HG03064 (cell line): ENCODE measurements at regions not wholly inside any gene's neighbourhood (a gene's known extent, or its start where the extent isn't known, plus 50 kb on each side); places are given as distances from the start of the nearest gene placed in this dataset.
"Not testable (repeated sequence)": the region's sequence is repeated elsewhere in the genome, so short reads cannot be mapped to it uniquely, and the experiment has no call there.

Experiments
- ATAC-seq: cut with Tn5 transposase; IDR thresholded peaks from one replicate; pipeline ENCODE4 v1.9.1; 2021; ENCODE audit warnings: low read depth; ENCODE audit not compliant: unreplicated experiment

DNA sequence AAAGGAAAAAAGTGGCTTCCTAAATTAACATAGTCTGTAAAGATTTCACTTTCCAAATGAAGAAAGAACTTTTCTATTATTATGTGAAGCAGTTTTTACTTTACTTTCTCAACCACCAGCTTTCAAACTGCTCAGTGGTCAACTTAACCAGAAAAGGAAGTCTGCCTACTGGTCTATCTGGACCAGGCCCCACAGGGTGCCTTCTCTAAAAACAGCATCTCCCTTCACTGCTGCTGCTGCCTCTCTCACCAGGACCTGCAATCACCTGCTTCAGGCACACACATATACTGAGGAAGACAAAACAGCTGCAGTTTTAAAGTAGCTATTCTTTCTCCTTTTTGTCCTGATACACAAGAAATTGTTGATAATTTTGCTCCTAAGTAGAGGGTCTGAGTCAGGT, 221.3 kb upstream of the DCC start:
- ATAC-seq: no peak

DNA sequence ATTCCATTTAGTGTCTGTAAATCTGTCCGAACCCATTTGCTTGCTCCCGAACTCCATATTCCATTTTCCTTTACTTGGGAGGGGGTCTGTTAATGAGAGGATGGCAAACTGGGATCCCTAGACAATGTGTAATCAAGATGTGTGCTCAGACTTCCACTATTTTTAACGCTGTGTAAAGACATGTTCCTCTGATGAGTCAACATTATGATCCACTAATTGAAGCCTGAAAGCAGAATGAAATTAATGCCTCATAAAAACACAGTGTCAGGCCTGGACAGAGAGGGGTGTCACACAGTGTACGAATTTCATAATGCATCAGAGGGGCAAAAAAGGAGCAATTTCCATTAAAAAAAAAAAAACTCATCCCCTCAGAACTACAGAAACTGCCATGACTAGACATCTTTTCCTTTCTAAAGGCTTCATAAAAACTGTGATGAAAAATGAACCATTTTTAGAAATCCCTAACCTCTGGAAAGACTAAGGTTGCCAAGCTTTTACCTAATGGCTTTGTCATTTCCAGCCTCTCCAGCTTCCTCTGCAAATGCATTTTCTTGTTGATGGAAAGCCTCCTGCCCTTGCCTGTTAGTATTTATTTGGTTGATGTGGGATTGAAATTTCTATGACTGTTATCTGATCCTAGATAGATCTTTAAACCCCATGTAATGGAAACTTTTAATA, 209.2 kb upstream of the DCC start:
- no peak for ATAC-seq

DNA sequence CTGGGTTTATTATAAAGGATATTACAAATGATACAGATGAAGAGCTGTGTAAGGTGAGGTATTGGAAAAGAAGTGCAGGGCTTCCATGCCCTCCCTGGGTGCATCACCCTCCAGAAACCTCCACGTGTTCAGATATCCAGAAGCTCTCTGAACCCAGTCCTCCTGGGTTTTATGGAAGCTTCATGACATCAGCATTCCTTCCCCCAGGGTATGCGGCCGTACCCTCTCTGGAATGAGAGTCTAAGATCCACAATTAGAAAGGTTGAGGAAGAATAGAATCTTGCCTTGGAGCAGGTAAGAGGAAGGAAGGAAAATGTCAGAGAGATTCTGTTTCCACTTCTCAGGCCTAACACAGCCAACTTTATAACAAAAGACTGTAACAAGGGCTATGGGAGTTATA, 208.2 kb upstream of the DCC start:
- ATAC-seq: no peak

DNA sequence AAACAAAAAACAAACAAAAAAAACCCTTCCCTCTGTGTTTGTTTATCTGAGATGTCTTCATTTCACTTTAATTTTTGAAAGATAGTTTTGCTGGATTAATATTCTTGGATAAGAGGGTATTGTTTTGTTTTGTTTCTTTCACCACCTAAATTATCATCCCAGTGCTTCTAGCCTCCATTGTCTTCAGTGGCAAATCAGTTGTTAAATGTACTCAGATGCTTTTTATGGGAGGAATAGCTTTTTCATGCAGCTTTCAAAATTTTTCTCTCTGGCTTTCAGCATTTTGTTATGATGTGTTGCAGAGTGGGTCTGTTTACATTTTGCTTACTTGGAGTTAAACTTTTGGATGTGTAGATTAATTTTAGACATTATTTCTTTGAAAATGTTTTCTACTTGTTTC, 203.5 kb upstream of the DCC start:
- no peak for ATAC-seq

- no peak for ATAC-seq
These were observed 199.0 kb upstream of the DCC start for GRCh38 chr18:52140986-52141385.

GRCh38 chr18:52150050-52150449, 189.9 kb upstream of the DCC start:
- no peak for ATAC-seq

GRCh38 chr18:52152036-52152435, 188.0 kb upstream of the DCC start:
- ATAC-seq: no peak

GRCh38 chr18:52156166-52156565, 183.8 kb upstream of the DCC start:
- no peak for ATAC-seq

DNA sequence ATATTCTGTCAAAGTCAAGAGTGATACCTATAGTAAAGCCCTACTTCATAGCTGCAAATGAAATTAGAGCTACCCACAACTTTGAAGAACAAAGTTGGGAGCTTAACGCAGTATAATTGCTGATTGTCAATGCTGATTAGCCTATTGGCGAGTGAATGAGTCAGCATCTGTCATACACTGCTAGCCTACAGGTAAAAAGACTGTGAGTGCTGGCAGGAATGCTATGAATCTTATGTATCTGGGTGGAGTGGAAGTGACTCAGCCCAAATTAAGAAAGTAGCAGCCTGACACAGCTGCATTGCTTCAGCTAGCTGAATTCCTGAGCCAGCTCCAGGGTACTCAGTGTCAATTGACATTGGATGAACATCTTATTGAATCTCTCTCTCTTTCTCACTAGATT, 179.4 kb upstream of the DCC start:
- no peak for ATAC-seq

DNA sequence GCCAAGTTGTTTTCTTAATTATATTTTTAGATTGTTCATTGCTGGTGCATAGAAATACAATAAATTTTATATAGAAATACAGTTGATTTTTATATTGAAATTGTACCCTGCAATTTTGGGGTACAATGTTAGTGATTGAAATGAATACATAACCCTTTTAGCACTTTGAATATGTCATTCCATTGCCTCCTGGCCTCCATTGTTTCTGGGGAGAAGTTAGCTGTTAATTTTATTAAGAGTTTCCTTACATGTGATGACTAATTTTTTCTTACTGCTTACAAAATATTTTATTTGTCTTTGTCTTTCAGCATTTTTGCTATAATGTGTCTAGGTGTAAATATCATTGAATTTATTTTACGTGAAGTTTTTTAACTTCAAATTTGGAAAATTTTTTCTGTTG, 176.5 kb upstream of the DCC start:
- ATAC-seq: no peak

DNA sequence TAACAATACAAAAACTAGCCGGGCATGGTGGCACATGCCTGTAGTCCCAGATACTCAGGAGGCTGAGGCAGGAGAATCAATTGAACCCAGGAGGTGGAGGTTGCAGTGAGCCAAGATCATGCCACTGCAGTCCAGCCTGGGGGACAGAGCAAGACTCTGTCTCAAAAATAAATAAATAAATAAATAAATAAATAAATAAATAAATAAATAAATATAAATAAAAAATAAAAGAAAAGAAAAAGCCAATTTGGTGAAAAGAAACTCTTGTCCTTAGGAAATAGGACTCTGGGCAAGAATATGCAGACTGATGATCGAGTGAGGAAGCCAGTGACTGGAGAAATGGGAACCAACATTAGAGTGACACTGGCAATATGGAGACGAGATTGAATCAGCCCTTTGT, 171.9 kb upstream of the DCC start:
- not testable (repeated sequence) for ATAC-seq

- no peak for ATAC-seq
These were observed 165.8 kb upstream of the DCC start for GRCh38 chr18:52174220-52174619.

DNA sequence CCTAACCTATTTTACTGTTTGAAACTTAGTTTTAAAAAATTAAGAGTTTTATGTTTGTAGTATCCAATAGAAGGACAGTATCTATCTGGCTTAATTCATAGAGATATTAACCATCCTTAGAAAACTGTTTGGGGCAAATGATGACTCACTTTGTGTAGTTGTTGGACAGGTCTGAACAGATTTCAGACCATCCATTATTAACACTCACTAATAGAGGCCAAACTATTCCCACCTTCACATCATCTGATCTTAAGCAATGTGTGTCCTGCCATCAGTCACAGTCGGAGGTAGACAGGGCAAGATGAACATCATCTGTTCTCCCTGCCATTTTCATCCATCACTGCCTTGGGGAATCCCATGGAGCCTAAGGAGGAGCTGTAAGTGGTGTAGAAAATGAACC, 164.6 kb upstream of the DCC start:
- ATAC-seq: no peak

DNA sequence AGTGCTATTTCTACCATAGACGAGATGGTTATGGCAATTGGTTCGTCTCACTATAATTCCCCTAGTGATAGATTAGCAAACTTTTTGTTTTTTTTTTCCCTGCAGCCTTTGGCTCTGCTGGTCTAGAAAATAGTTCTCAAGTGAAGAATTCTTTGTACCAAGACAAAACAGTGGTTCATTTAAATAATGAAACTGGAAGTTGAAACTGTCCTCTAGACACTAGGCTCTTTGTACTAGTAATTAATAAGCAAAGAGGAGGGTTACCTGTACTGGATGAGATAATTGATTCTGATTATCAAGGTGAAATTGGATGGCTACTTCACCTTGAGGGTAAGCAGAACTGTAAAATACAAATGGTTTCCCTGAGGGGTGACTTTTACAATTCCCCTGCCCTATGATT, 156.9 kb upstream of the DCC start:
- no peak for ATAC-seq

DNA sequence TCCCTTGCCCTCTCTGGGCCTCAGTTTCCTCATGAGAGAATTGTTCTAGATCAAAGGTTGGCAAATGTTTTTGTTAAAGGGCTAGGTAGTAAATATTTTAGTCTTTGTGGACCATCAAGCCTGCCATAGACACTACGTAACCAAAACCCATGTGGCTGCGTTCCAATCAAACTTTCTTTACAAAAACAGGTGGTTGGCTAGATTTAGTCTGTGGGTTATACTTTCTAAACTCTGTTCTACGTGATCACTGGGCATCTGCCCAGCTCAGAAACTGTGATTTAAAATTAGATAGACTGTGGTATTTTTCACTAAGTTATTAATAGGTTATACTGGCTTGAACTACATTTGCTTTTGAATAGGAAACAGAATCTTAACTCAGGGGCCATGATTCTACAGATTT, 149.8 kb upstream of the DCC start:
- no peak for ATAC-seq

DNA sequence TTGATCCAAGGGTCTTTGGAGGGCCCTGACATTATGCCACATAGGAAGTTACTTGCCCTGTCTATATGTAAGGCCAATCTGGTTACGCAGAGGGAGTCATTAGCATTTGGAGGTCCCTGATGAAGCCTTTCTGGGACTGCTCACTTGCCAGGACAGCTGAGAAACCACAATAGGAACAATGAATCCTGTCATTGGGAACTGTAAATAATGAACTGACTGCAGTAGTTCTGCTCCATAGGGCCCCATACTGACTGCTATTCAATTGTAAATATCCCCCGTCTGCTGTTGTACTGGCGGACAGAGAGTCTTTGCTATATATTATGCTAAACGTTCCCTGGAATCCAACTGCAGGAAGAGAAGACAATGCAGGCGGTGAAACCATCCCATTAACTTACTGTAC, 149.4 kb upstream of the DCC start:
- ATAC-seq: no peak

DNA sequence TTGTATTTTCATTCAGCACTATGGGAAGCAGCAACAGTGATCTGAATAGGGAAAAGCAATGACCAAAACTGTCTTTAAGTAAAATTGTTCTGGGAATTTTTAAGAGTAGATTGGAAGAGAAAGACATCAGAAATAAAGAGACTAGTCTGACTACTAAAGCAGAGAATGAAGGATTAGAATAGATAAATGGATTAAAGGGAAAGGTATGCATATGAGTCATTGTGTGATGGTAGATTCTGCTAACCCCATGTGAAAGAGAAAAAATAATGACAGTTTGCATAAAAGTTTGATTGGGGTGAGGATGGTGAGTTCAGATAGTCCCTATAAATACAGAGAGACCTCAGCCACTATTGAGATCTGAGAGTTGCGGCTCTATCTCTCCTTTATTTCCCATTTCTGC, 139.6 kb upstream of the DCC start:
- ATAC-seq: no peak

- no peak for ATAC-seq
These were observed 138.9 kb upstream of the DCC start for GRCh38 chr18:52200921-52201663.

GRCh38 chr18:52208646-52209045, 131.4 kb upstream of the DCC start:
- ATAC-seq: no peak

DNA sequence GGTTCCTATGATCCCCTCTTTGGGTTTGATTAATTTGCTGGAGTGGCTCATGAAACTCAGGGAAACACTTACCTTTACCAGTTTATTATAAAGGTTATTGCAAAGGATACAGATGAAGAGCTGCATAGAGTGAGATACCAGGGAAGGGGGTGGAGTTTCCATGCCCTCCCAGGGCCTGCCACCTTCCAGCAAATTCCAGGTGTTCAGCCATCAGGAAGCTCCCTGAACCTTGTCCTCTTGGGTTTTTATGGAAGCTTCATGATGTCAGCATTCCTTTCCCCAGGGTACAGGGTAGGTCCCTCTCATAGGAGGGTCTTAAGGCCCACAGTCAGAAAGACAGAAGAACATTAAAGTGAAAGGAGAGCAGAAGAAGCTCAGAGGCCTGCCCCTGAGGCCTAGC, 123.9 kb upstream of the DCC start:
- no peak for ATAC-seq

- no peak for ATAC-seq
These were observed 123.3 kb upstream of the DCC start for GRCh38 chr18:52216666-52217065.

- ATAC-seq: no peak
These were observed 120.9 kb upstream of the DCC start for GRCh38 chr18:52219102-52219501.
